Naive B cell (primary cell): ENCODE measurements at regions not wholly inside any gene's neighbourhood (a gene's known extent, or its start where the extent isn't known, plus 50 kb on each side); places are given as distances from the start of the nearest gene placed in this dataset.
"Not testable (repeated sequence)": the region's sequence is repeated elsewhere in the genome, so short reads cannot be mapped to it uniquely, and the experiment has no call there.

Source experiments
- ATAC-seq, 2 donors: fragments of 150-1000 bp; cut with Tn5 transposase; 2 replicates each; pipeline ENCODE4 v1.10.0; 2021; ENCODE audit warnings: low read depth in 2 of 2, mild to moderate bottlenecking in 2 of 2, moderate library complexity in 2 of 2
- DNase-seq: peaks from one replicate; pipeline ENCODE4 v3.0.0; 2022
- H3K27ac Mint-ChIP-seq, 6 donors: one replicate each; pipeline ENCODE4 v1.8.0; 2020 to 2022; ENCODE audit warnings: mild to moderate bottlenecking in 6 of 6, mixed read lengths in 6 of 6, moderate library complexity in 5 of 6, inconsistent platforms in 2 of 6
- H3K27me3 Mint-ChIP-seq, 3 donors: one replicate each; pipeline ENCODE4 v1.8.0; 2021 to 2022; ENCODE audit warnings: mixed read lengths in 3 of 3, mild to moderate bottlenecking in 1 of 3
- H3K36me3 Mint-ChIP-seq, 2 donors: one replicate each; pipeline ENCODE4 v1.8.0; 2020 to 2022; ENCODE audit warnings: mixed read lengths in 2 of 2, inconsistent platforms in 1 of 2, mild to moderate bottlenecking in 1 of 2
- H3K4me1 Mint-ChIP-seq, 3 donors: one replicate each; pipeline ENCODE4 v1.8.0; 2020 to 2022; ENCODE audit warnings: mixed read lengths in 3 of 3, inconsistent platforms in 1 of 3, mild to moderate bottlenecking in 1 of 3, moderate library complexity in 1 of 3
- H3K4me3 Mint-ChIP-seq, 8 donors: one replicate each; pipeline ENCODE4 v1.8.0; 2020 to 2022; ENCODE audit warnings: mild to moderate bottlenecking in 8 of 8, mixed read lengths in 8 of 8, moderate library complexity in 8 of 8, inconsistent platforms in 2 of 8
- H3K9me3 Mint-ChIP-seq, 7 donors: one replicate each; pipeline ENCODE4 v1.8.0; 2020 to 2022; ENCODE audit warnings: mixed read lengths in 7 of 7, mild to moderate bottlenecking in 5 of 7, inconsistent platforms in 2 of 7, moderate library complexity in 1 of 7

GRCh38 chr20:53735536-53736050 lies 142.0 kb upstream of the ZNF217 start:
- Mint-ChIP-seq H3K4me1 (peaks cover 45 to 63% (median 57%) of the 10 kb centered on the region in 3 donors), H3K36me3 (no peaks in the 10 kb centered on the region), H3K4me3 (peak overlapping the region in 2 of 8 donors; percentile 26 to 42), H3K27ac (peak overlapping the region; percentile 2 to 92 (median 37)), H3K27me3 (no peaks in the 10 kb centered on the region), H3K9me3 (no peaks in the 10 kb centered on the region)
- no peak for ATAC-seq
- DNase-seq: no peak

GRCh38 chr20:53734006-53734688 lies 140.5 kb upstream of the ZNF217 start:
- Mint-ChIP-seq H3K4me1 (peaks cover 40 to 63% (median 57%) of the 10 kb centered on the region in 3 donors), H3K36me3 (no peaks in the 10 kb centered on the region), H3K27me3 (no peaks in the 10 kb centered on the region), H3K9me3 (no peaks in the 10 kb centered on the region), H3K27ac (peak overlapping the region in 5 of 6 donors; percentile 3 to 78 (median 46)), H3K4me3 (peak overlapping the region in 1 of 8 donors; percentile 48)
- DNase-seq (no peak), ATAC-seq (no peak)

- Mint-ChIP-seq H3K36me3 (no peaks in the 10 kb centered on the region), H3K27ac (peak overlapping the region in 3 of 6 donors; percentile 13 to 57 (median 38)), H3K4me1 (peaks cover 28 to 45% (median 43%) of the 10 kb centered on the region in 3 donors), H3K9me3 (no peaks in the 10 kb centered on the region), H3K27me3 (no peaks in the 10 kb centered on the region), H3K4me3 (no peak overlapping the region)
- ATAC-seq: no peak
- DNase-seq: no peak
These were observed 138.0 kb upstream of the ZNF217 start for GRCh38 chr20:53731595-53731994.

DNA sequence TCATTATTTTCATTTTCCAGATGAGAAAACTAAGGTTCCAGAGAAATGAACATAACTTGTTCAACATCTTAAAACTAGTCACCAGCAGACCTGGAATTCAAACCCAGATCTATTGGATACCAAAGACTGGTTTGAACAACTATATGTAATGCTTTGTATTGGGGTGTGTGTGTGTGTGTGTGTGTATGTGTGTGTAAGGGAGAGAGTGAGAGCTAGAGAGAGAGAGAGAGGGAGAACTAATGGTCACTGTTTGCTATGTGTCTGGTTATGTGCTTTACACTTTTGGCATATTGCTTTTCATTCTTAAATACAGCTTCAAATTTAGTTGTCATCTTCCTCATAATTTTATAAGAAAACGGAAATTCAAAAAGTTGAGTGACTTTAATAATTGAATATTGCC lies 134.7 kb upstream of the ZNF217 start:
- DNase-seq (no peak), ATAC-seq (no peak)
- peaks cover 14 to 31% (median 23%) of the 10 kb centered on the region in 3 donors for H3K4me1 Mint-ChIP-seq
- H3K4me3 Mint-ChIP-seq: peak overlapping the region in 2 of 8 donors; percentile 27 to 40
- H3K9me3 Mint-ChIP-seq: no peaks in the 10 kb centered on the region
- peak overlapping the region; percentile 64 to 99 (median 96) for H3K27ac Mint-ChIP-seq
- H3K36me3 Mint-ChIP-seq: no peaks in the 10 kb centered on the region
- no peaks in the 10 kb centered on the region for H3K27me3 Mint-ChIP-seq

DNA sequence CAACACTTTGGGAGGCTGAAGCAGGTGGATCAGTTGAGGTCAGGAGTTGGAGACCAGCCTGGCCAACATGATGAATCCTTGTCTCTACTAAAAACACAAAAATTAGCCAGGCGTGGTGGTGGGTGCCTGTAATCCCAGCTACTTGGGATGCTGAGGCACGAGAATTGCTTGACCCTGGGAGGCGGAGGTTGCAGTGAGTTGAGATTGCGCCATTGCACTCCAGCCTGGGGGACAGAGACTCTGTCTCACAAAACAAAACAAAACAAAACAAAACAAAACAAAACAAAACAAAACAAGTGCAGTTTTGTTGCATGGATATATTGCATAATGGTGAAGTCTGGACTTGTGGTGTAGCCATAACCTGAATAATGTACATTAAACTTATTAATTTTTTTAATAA lies 133.6 kb upstream of the ZNF217 start:
- Mint-ChIP-seq H3K4me1 (peaks cover 17 to 38% (median 23%) of the 10 kb centered on the region in 3 donors), H3K27ac (peak overlapping the region in 2 of 6 donors; percentile 67 to 96)
- ATAC-seq, H3K9me3 Mint-ChIP-seq, DNase-seq, H3K36me3 Mint-ChIP-seq, H3K27me3 Mint-ChIP-seq, H3K4me3 Mint-ChIP-seq: not testable (repeated sequence)

GRCh38 chr20:53725575-53725970 lies 131.9 kb upstream of the ZNF217 start:
- Mint-ChIP-seq H3K9me3 (no peaks in the 10 kb centered on the region), H3K36me3 (no peaks in the 10 kb centered on the region), H3K27me3 (no peaks in the 10 kb centered on the region), H3K4me3 (no peak overlapping the region), H3K4me1 (peaks cover 23 to 43% (median 31%) of the 10 kb centered on the region in 3 donors), H3K27ac (peak overlapping the region in 4 of 6 donors; percentile 28 to 55 (median 40))
- DNase-seq: no peak
- no peak for ATAC-seq

- Mint-ChIP-seq H3K9me3 (no peaks in the 10 kb centered on the region), H3K27me3 (no peaks in the 10 kb centered on the region), H3K36me3 (no peaks in the 10 kb centered on the region), H3K4me1 (peaks cover 14 to 45% (median 17%) of the 10 kb centered on the region in 3 donors), H3K4me3 (no peak overlapping the region), H3K27ac (peak overlapping the region in 4 of 6 donors; percentile 5 to 81 (median 30))
- ATAC-seq (no peak), DNase-seq (no peak)
These were observed 130.0 kb upstream of the ZNF217 start for GRCh38 chr20:53723621-53724020.

- DNase-seq (no peak), ATAC-seq (no peak)
- H3K4me3 Mint-ChIP-seq: no peak overlapping the region
- H3K27ac Mint-ChIP-seq: peak overlapping the region in 2 of 6 donors; percentile 33 to 43
- no peaks in the 10 kb centered on the region for H3K27me3 Mint-ChIP-seq
- H3K9me3 Mint-ChIP-seq: no peaks in the 10 kb centered on the region
- H3K4me1 Mint-ChIP-seq: peaks cover 9 to 42% (median 11%) of the 10 kb centered on the region in 3 donors
- H3K36me3 Mint-ChIP-seq: no peaks in the 10 kb centered on the region
These were observed 129.4 kb upstream of the ZNF217 start for GRCh38 chr20:53723045-53723444.

- peak overlapping the region in 3 of 6 donors; percentile 14 to 83 (median 43) for H3K27ac Mint-ChIP-seq
These were observed 128.9 kb upstream of the ZNF217 start for GRCh38 chr20:53722515-53723036.

DNA sequence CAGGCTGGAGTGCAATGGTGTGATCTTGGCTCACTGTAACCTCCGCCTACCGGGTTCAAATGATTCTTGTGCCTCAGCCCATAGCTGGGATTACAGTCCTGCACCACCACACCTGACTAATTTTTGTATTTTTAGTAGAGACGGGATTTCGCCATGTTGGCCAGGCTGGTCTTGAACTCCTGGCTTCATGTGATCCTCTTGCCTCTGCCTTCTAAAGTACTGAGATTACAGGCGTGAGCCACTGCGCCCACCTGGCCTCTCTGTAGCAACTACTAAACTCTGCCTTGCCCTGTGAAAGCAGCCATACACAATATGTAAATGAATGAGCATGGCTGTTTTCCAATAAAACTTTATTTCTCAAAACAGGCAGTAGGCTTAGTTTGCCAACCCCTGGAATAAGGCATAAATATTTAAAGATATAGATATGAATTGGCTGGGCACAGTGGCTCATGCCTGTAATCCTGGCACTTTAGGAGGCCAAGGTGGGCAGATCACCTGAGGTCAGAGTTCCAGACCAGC lies 127.9 kb upstream of the ZNF217 start:
- H3K4me1 Mint-ChIP-seq: peaks cover 9 to 47% (median 9%) of the 10 kb centered on the region in 3 donors
- not testable (repeated sequence) for H3K36me3 Mint-ChIP-seq, H3K9me3 Mint-ChIP-seq, ATAC-seq, DNase-seq, H3K27me3 Mint-ChIP-seq
- peak overlapping the region in 1 of 8 donors; percentile 44 for H3K4me3 Mint-ChIP-seq
- peak overlapping the region in 3 of 6 donors; percentile 54 to 80 (median 76) for H3K27ac Mint-ChIP-seq

More at GRCh38 chr20:53722515-53723036, 128.9 kb upstream of the ZNF217 start:
- Mint-ChIP-seq H3K9me3 (no peaks in the 10 kb centered on the region), H3K4me3 (peak overlapping the region in 1 of 8 donors; percentile 78), H3K4me1 (peaks cover 9 to 46% (median 9%) of the 10 kb centered on the region in 3 donors), H3K36me3 (no peaks in the 10 kb centered on the region), H3K27me3 (no peaks in the 10 kb centered on the region)
- no peak for ATAC-seq
- DNase-seq: no peak

GRCh38 chr20:53719171-53719803 lies 125.6 kb upstream of the ZNF217 start:
- H3K27me3 Mint-ChIP-seq, H3K27ac Mint-ChIP-seq, ATAC-seq, H3K36me3 Mint-ChIP-seq, H3K4me3 Mint-ChIP-seq, DNase-seq, H3K9me3 Mint-ChIP-seq: not testable (repeated sequence)
- H3K4me1 Mint-ChIP-seq: peaks cover 17 to 64% (median 19%) of the 10 kb centered on the region in 3 donors

DNA sequence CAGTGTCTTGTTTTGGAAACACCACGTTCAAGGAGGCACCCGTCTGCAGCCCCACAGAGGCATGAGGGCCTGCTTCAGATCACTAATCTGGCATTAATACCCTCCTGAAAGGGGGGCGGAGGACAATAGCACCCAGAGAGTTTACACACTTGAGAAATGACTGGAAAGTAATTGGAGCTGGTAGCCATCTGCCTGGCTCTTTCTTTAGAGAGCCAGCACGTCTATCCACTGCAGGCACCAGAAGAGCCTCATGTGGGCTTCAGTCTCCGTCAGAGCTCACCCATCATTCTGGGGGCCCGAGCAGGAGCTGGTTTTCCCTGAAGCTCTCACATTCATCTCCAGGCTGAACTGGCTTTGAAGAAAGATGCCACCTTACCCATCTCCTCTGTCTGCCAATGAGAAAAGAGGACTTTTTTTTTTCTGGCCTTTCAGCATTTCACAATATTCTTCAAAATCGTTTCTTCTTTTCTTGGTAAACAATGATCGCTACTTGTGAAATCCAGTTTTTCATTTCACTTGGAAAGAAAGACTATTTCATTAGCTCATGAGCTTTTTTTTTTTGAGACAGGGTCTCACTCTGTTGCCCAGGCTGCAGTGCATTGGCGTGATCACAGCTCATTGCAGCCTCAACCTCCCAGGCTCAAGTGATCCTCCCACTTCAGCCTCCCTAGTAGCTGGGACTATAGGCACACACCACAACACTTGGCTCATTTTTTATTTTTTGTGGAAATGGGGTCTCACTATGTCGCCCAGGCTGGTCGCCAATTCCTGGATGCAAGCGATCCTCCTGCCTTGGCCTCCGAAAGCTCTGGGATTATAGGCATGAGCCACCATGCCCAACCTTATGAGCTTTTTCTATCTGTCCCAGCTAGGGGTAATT lies 124.7 kb upstream of the ZNF217 start:
- Mint-ChIP-seq H3K9me3 (no peaks in the 10 kb centered on the region), H3K36me3 (no peaks in the 10 kb centered on the region), H3K4me3 (peak overlapping the region in 1 of 8 donors; percentile 41), H3K27me3 (no peaks in the 10 kb centered on the region), H3K4me1 (peaks cover 20 to 69% (median 21%) of the 10 kb centered on the region in 3 donors), H3K27ac (peak overlapping the region in 2 of 6 donors; percentile 65 to 92)
- ATAC-seq: no peak
- no peak for DNase-seq
